Tibial nerve (tissue), 4 donors: ENCODE measurements at regions not wholly inside any gene's neighbourhood (a gene's known extent, or its start where the extent isn't known, plus 50 kb on each side); places are given as distances from the start of the nearest gene placed in this dataset.

Experiments
- EP300 ChIP-seq, 2 donors: sonication (generic); formaldehyde crosslinking; IDR thresholded peaks; one replicate each; pipeline ENCODE4 v1.6.1; 2017; ENCODE audit warnings: antibody characterized with exemption in 2 of 2, mild to moderate bottlenecking in 1 of 2
- POLR2A ChIP-seq, 2 donors: fragments of 450-650 bp; IDR thresholded peaks; one replicate each; pipeline ENCODE4 v1.6.1; 2017; ENCODE audit warnings: antibody characterized with exemption in 2 of 2, mild to moderate bottlenecking in 2 of 2, moderate library complexity in 2 of 2
- TF ChIP-seq, protein P1 (sequence below), 5 experiments: fragments of 200-600 bp in 3 of 5; fragments of 450-650 bp in 2 of 5; sonication (generic) in 3 of 5; IDR thresholded peaks; one replicate each; pipeline ENCODE4 v1.5.1; 2016 to 2019; ENCODE audit warnings: antibody characterized with exemption in 5 of 5, mild to moderate bottlenecking in 3 of 5, moderate library complexity in 2 of 5

DNA sequence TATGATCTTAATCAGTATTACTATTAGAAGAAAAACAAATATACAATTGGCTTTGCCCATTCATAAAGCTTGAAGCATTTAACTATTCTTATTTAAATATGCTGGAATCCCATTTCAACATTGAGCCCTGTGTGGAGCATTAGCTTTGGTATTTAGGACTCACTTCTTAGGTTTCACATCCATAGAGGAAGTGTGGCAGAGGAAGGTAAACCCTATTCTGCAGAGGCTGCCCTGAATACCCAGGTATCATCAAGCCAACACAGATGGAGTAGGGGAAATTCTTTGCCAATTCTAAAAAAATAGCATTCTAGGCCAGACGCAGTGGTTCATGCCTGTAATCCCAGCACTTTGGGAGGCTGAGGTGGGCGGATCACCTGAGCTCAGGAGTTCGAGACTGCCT lies 361.5 kb downstream of the FIGN start:
- TF ChIP-seq, protein P1, sequence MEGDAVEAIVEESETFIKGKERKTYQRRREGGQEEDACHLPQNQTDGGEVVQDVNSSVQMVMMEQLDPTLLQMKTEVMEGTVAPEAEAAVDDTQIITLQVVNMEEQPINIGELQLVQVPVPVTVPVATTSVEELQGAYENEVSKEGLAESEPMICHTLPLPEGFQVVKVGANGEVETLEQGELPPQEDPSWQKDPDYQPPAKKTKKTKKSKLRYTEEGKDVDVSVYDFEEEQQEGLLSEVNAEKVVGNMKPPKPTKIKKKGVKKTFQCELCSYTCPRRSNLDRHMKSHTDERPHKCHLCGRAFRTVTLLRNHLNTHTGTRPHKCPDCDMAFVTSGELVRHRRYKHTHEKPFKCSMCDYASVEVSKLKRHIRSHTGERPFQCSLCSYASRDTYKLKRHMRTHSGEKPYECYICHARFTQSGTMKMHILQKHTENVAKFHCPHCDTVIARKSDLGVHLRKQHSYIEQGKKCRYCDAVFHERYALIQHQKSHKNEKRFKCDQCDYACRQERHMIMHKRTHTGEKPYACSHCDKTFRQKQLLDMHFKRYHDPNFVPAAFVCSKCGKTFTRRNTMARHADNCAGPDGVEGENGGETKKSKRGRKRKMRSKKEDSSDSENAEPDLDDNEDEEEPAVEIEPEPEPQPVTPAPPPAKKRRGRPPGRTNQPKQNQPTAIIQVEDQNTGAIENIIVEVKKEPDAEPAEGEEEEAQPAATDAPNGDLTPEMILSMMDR (IDR thresholded peaks at IDR 0.05), result no peak
- TF ChIP-seq POLR2A (IDR thresholded peaks at IDR 0.05) (no peak), EP300 (IDR thresholded peaks at IDR 0.05) (no peak)
